A204.1 (cell line): ENCODE measurements at regions not wholly inside any gene's neighbourhood (a gene's known extent, or its start where the extent isn't known, plus 50 kb on each side); places are given as distances from the start of the nearest gene placed in this dataset.
"Not testable (repeated sequence)": the region's sequence is repeated elsewhere in the genome, so short reads cannot be mapped to it uniquely, and the experiment has no call there.

Experiments
- FAIRE-seq: peaks from 2 replicates; lab custom pipeline; 2012; peaks lifted over from hg19 to GRCh38; lab: Jason Lieb, UNC

DNA sequence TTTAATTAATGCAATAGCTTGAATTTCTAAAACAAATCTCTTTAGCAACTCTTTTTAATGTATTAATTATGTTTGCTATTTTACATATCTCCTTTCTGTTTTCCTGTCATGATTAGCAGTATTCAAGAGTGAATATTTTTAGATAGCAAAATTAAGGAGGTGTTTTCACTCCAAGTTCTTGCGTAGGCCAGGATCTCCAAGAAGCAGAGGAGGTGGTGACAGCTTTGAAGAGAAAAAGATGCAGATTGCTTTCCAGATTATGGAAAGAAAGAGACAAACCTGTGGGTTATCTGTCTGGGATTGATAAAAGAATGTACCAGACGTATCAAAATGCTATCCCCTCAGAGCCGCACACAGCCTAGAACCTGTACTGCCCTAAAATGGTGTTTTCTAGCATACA is 163.5 kb upstream of the FAM98A start:
- no peak for FAIRE-seq

DNA sequence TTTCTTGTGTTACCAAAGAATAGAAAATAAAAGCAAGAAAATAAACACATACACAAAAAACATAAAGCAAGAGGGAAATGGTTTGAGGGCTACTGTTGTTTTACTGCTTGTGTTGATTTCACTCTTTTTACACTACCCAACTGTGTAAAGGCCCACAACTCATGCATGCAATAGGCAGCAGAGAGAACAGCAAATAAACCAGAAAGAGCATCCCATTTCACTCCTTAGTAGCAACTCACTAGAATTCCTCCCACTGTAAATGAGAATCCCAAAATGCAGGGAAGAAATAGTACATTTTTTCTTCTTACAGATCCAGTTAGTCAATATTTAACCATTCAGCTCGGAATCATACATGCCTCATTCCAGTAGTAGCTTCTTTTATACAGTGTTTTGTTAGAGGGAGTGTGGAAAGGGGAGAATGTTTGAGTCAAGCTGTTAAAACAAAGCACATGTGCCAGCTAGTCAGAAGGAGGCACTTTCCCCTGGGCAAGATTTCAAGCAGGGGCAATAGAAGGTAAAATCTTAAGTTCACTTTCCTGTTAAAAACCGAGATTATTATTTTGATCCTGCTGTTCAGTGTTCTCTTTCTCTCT is 147.2 kb upstream of the FAM98A start:
- no peak for FAIRE-seq

DNA sequence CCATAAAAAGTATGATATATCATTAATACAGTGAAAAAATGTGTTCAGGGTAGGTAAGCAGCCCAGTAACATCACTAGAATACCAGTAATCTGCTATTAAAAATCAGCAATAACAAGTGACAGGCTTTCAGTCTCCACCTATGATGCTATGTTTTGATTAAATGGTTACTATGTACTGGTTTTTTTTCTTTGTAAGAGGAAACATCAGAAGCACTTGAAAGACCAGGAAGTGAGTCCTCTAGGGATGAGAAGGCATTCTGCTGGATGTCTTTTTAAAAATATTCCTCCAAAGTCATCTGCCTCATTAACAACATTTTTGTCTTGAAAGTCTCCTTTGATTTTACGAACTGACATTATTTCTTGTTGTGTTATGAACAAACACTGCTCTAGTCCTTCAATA is 136.0 kb upstream of the FAM98A start:
- no peak for FAIRE-seq

DNA sequence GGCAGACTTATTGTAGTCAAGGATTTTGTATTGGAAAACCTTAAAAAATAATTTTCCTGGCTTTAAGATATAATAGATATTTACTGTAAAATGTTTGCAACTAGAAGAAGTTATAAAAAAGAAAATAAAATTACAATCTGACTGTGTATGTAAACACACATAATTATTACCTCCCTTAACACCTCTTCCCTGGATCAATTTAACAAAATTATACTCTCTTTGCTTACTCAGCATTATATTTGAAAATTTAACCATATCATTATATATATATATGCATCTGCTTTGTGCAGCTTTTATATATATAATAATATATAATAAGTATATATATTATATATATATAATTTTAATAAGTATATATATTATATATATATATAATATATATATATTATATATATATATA is 131.7 kb upstream of the FAM98A start:
- FAIRE-seq: no peak

DNA sequence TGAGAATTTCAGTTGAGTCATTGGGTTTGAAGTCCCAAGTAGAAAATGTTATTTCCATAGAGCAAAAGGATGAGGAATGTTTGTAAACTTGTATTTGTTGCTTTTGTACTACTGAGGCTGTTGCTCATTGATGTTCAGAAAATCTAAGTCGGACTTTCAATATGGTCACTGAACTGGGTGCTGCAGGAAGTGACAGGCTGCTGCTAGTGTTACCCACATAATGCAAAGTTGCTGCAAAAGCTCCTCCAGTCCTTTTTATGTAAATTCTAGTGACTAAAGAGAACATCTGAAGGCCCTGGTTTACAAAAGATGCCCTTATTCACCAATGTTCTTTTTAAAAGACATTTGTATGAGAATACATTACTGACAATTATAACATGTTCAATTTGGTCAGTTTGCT is 131.1 kb upstream of the FAM98A start:
- FAIRE-seq: no peak

DNA sequence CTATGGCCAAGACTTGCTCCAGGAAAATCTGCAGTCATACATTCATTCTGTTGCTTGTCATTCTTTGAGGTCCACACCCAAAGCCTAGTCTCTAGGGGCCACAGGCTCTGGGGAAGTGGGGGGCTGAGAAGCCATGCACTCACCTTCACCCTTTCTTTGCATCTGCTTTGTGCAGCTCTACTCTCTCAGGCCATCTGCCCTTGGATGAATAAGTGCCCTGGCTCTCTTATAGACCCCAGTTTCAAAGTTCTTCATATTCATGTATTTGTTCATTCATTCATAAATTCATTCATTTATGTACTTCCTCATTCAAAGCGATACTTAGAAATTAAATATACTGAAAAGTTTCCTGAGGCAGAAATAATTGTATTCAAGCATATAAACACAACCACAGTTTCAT is 130.3 kb upstream of the FAM98A start:
- FAIRE-seq: no peak

DNA sequence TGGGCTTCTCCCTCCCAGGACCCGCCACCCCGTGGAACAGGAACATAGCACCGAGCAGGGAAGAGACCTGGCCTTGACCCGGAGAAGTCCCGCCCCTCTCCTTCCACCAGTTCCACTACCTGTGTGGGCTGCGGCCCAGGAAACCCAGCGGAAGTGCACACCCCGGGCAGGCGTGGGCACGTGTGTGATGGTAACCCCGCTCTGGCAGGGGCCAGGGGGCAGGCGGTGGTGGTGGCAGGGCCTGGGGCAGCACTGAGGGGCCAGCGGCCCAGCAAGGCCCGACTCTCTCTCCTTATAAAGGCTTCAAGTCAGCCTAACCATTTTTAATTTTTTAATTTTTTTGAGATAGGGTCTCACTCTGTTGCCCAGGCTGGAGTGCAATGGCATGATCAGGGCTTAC is 129.0 kb upstream of the FAM98A start:
- FAIRE-seq: no peak

DNA sequence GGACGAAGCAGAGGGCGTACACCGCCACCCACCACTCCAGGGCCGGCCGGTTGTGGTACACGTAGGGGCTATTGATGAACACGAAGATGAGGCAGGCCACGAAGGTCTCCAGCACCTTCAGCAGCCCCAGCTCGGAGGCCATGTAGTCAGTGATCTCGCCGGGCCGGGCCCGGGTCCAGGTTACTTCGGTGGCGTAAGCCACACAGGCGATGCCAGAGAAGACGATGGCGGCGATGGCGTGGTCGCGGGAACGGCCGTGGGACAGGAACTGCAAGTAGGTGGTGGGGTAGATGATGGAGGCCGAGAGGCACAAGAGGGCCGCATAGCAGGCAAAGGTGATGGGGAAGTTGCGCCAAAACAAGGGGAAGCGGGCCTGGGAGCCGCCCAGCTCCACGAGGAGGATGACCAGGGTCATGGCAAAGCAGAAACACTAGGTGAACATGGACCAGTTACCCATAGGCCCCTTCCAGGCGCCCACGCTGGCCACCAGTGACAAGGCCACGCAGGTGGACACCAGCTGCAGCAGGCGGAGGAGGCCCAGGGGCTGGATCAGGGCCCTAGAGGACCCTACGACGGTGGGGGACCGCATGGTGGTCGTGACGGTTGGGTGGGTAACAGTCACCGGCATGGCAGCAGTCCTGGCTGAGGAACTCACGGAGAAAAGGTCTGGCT is 128.4 kb upstream of the FAM98A start:
- no peak for FAIRE-seq

DNA sequence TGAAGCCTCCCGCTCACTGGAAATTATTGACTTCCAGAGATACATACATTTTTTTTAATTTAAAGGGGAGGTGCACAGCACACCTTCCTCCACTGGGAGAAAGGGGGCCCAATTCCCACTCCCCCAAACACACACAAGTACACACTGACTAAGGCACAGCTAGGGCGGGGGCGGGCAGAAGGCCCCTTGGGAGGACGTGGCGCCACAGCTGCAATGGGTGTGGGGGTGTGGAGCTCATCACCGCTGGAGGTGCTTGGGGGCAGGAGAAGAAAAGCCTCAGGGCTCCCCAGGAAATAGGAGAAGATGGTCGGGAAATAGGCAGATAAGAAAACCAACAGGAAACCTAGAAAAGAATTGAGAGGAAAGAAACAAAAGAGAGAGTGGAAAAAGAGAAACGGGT is 127.3 kb upstream of the FAM98A start:
- FAIRE-seq: no peak

DNA sequence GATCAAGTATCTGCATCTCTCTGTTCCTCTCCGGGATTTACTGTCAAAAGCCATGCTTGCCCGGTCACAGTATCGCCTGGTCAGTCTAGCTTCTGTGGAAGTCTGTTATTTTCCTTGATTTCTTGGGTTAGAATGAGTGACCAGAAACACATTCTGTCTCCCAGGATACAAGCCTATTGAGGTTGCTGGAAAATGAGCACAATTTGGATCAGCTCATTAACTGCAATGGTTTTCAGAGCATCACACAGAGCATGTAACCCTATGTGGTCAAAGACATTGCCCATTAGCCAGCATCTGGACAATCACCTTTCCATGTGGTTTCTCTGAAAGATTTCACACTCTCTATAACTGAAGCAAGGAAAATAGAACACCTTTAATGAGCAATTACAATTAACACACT is 124.2 kb upstream of the FAM98A start:
- no peak for FAIRE-seq

DNA sequence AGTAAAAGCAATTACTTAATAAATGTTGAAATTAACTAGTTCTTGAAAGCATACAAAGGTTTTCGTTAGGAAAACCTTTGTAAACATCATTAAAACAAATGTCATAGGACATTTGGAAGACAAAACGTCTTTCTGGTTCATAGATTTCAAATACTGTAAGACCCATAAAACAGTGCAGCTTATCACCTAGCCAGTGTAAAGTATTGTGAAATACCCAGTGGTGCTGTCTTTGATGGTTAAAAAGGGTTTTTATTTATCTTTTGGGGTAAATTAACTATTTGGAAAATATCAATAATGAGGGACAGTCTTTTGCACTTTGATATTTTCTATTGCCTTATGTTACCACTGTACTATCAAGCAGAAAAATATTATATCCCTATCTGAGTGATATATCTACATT is 120.0 kb upstream of the FAM98A start:
- FAIRE-seq: no peak

DNA sequence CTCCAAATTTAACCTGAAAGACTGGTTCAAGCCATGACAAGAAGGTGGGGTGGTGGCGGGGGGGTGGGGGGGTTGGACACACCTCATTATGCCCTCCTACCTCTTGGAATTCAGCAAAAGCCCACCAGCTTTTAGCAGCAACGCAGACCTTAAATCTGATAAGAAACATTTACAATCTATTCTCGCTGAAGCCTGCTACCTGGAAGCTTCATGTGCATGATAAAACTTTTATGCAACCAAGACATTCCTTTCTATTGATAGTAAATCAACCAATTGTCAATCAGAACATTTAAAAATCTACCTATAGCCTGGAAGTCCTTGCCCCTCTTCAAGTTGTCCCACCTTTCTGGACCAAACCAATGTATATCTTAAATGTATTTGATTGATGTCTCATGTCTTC is 113.6 kb upstream of the FAM98A start:
- no peak for FAIRE-seq

DNA sequence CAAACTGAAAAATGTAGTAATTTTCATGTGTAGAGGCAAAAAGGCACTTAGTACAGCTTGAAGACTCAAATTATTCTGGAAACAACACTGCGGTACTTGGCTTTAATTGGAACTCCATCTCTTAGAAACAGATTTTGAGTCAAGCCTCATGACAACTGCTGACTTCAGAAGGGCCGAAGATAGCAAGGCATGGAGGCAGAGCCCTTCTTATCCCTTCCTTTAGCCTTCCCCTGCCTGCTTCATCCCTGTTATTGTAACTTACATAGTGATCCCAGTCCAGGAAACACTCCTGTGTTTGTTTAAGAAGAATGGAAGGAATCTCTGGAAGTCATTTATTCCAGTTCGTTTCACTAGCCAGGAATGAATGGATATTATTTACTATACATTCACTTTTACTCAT is 110.9 kb upstream of the FAM98A start:
- no peak for FAIRE-seq

DNA sequence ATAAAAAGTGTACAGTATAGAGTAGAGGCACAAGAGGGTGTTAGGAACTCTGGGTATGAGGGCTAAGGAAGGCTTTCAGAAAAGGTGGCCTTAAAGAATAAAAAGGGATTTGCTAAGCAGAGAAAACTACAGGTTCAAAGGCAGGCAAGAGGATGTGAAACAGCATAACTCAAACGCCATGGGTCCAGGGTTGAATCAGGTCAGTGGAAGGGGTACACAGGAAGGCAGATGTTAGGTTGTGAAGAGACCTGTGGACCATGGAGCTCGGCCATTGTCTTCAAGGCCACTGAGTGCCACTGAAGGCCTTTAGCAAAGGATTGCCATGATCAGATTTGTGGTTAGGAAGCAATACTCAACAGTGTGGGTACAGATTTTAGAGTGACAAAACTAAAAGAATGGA is 108.2 kb upstream of the FAM98A start:
- FAIRE-seq: no peak

DNA sequence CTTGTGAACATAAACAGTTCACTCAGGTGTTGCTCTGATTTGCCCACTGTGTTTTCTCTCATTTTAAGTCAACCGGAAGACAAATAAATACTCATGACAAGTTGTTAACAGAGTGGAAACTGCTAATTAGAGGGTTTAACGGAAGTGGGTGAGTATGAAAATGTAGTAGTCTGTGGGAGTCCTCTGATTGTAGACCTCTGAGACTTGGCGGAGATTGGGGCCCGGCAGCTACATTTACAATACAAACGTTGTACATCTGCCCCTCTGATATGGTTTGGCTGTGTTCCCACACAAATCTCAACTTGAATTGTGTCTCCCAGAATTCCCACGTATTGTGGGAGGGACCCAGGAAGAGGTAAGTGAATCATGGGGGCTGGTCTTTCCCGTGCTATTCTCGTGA is 107.3 kb upstream of the FAM98A start:
- no peak for FAIRE-seq

DNA sequence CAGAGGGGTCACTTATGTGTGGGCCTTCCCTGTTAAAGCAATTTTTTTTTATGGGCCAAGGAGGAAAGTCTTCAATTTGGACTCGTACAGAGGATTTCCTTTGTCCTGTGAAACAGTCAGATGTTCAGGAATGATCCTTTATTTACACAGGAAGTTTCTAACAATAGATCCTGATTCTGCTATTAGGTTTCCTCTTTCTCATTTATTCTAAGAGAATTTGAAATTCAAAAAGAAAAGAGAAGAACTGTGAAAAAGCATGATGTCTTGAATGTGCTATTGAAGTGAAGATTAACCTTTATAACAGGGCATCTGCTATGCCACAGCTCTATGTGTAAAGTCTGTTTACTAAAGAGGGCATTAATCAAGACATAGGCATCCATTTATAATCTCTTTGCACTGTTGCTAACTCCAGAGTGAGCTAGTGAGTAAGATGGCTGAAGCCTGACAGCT is 105.3 kb upstream of the FAM98A start:
- FAIRE-seq: no peak

DNA sequence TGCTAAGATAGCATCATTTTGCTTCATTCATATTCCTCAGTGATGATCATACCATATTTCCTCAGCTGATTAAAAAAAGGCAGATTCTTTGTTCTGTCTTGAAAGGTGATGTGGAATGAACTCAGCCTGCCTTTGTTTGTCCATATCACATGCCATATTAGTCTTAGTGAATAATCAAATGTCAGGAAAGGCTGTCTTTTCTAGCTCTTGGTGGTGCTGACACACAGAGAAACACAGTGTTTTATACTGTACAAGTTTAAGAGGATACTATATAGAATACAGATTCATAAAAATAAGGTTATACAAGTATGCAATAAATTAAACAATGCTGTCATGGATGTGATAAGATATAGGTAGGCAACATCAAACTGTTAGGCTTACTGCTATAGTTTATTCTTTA is 97.1 kb upstream of the FAM98A start:
- FAIRE-seq: no peak

DNA sequence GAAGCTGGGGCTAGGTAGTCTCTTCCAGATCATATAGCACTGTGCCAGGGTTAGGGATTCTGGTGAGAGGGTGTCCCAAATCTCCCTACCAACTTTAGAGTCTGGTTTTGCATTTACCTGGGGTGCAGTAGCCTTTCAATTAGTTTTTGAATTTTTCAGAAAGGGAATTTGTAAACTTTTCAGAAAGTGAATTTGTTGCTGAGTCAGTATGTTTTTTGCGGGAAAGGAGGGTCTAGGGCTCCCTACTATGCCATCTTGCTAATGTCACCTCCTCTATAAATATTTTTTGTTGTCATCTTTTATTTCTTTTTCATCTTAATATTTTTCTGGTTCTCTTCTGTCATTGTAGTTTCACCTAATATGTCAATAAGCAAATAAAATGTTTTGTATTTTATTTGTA is 95.8 kb upstream of the FAM98A start:
- FAIRE-seq: peak; percentile 11

DNA sequence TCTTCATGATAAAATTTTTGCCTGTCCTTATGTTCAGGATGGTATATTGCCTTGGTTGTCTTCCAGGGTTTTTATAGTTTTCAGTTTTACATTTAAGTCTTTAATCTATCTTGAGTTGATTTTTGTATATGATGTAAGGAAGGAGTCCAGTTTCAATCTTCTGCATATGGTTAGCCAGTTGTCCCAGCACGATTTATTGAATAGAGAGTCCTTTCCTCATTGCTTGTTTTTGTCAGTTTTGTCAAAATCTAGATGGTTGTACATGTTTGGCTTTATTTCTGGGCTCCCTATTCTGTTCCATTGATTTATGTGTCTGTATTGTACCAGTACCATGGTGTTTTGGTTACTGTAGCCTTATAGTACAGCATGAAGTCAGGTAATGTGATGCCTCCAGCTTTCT is 91.6 kb upstream of the FAM98A start:
- FAIRE-seq: not testable (repeated sequence)

DNA sequence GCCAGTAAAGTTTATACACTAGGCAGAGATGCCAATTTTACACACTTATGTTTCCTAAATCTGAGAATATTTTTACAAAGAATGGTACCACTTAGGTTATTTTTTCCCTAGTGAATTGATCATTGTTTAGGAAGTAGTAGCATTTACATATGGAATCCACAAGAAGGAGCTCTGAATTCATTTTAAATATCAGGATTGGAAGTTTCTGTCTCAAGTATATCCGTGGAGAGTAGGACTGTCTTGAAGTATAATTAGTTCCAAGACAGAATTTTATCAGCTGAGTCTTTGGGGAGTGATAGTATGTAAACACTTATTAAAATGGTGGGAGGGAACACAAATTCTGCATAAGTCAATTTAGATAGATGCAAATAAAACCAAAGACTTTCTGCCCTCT is 82.3 kb upstream of the FAM98A start:
- FAIRE-seq: peak; percentile 72

DNA sequence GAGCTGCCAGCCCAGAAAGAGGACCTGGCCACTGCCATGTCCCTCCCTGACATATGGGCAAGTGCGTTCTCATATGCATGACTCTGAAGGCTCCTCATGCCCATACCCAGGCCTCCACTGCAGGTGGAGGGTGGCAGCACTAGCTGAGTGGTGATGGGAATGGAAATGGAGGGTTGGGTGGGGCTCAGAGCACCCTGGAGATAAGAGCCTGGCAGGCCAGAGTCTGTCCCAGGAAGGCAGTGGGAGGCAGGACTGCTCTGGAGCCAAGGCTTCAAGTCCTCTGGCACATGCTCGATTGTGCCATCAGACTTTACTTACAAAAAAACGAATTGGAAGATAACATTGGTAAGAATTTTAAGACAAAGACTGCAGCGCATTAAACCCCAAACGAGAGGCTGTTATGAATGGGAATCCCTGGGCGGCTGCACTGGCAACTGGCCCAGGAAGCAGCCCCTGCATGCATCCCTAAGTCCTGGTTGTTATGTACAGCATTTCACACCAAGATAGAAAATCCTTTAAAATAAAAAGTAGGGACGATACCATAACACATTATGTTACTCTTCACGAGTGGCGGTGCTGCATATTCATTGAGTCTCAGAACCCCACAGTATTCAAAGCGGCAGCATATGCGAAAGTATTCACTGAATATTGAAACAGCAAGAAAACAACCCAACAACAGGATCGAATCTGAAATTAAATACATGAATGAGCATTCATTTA is 81.7 kb upstream of the FAM98A start:
- no peak for FAIRE-seq

DNA sequence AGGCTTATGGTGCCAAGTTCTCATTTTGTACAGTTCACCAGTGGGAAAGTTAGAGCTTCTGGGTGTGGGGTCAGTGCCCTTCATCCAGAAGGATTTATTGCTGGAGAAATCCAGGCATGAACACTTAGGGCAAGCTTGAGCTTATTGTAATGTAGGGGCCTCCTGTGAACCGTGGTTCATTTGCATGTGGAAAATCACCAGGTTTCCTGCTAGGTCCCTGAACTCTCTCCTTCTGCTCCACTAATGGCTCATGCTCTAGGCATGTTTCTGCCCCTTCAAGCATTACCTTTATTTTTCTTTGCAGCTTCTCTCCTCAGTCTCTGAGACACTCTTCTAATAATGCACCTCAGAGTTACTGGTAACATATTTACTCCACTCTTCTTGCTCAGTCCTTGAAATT is 79.3 kb upstream of the FAM98A start:
- no peak for FAIRE-seq

DNA sequence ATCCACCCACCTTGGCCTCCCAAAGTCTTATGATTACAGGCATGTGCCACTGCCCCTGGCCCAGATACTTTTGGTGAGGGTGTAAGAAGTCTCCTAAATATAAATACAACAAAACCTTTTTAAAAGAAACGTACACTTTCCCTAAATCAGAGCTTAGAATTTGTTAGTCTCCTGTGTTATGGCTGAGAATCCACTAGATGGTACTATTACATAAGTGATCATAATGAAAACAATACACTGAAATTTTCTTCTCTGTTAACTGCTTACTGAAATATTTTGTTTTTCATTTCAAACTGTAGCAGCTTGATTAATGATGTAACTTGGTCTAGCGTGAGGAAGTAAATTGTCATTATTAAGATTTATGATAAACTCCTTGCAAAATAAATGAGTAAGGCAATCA is 74.8 kb upstream of the FAM98A start:
- FAIRE-seq: peak; percentile 91

DNA sequence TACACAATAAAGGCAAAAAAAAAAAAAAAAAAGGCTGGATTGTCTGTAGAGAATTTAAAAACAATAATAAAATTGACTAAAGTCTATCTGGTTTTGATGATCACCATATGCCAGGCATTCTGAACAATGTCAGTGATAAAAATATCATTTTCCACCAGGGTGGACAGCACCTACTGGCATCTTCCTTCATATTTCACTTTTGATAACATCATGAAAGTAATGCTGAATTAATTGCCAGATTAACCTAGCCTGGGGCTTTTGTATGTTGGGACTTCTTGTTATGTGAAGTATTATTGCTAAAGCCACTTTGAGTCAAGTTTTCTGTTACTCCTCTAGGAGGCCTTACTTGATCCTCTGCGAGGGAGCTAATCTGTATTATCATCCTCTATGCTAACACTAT is 73.8 kb upstream of the FAM98A start:
- FAIRE-seq: no peak
